IMR-90 (cell line): ENCODE measurements at regions not wholly inside any gene's neighbourhood (a gene's known extent, or its start where the extent isn't known, plus 50 kb on each side); places are given as distances from the start of the nearest gene placed in this dataset.

Source experiments
- ATAC-seq: fragments of 200-7000 bp; cut with Tn5 transposase; 2 replicates; pipeline ENCODE4 v1.9.1; 2020; ENCODE audit warnings: low read depth, mild to moderate bottlenecking, moderate library complexity
- BruUV-seq: library from RNA; stranded (reverse); fragments of 400-500 nt; replicated peaks from 2 replicates; lab custom pipeline; 2021; lab: Mats Ljungman, UMichigan
- CTCF ChIA-PET: fragments of 300-600 bp; formaldehyde crosslinking; extraction: SDS; loops from one replicate; lab custom pipeline; 2021; ENCODE audit warnings: antibody characterized with exemption; lab: Yijun Ruan, JAX
- POLR2A ChIA-PET: fragments of 300-600 bp; sonication (Branson Sonifier 250); formaldehyde crosslinking; loops from one replicate; lab custom pipeline; 2022; ENCODE audit warnings: antibody characterized with exemption; ENCODE audit not compliant: unreplicated experiment; lab: Charles Lee
- DNase-seq: peaks from one replicate; pipeline ENCODE4 v3.0.0; 2013
- H2AFZ ChIP-seq: replicated peaks from 2 replicates; pipeline ENCODE3; 2013; ENCODE audit warnings: low read length, mild to moderate bottlenecking; ENCODE audit not compliant: poor library complexity
- H2AK5ac ChIP-seq: 2 replicates; pipeline ENCODE4 v1.6.1; 2013; ENCODE audit warnings: low read depth, low read length, inconsistent platforms
- H2AK9ac ChIP-seq: replicated peaks from 2 replicates; pipeline ENCODE3; 2013; ENCODE audit warnings: mild to moderate bottlenecking, low read depth, low read length, moderate library complexity; ENCODE audit not compliant: poor library complexity
- H2BK120ac ChIP-seq: 2 replicates; pipeline ENCODE4 v1.6.1; 2013; ENCODE audit warnings: low read depth, low read length, inconsistent platforms
- H2BK15ac ChIP-seq: 3 replicates; pipeline ENCODE4 v1.6.1; 2013; ENCODE audit warnings: low read depth, low read length, inconsistent platforms
- H2BK20ac ChIP-seq: 2 replicates; pipeline ENCODE4 v1.6.1; 2013; ENCODE audit warnings: low read depth, mild to moderate bottlenecking, inconsistent platforms, low read length, moderate library complexity
- H2BK5ac ChIP-seq: 2 replicates; pipeline ENCODE4 v1.6.1; 2013; ENCODE audit warnings: mild to moderate bottlenecking, low read depth, low read length, inconsistent platforms; ENCODE audit not compliant: poor library complexity, severe bottlenecking
- H3K14ac ChIP-seq: replicated peaks from 2 replicates; pipeline ENCODE4 v1.6.1; 2013; ENCODE audit warnings: low read depth, low read length, inconsistent platforms
- H3K18ac ChIP-seq: 2 replicates; pipeline ENCODE4 v1.6.1; 2013; ENCODE audit warnings: low read depth, low read length, control low read depth
- H3K23ac ChIP-seq: 2 replicates; pipeline ENCODE4 v1.6.1; 2013; ENCODE audit warnings: low read depth, low read length, inconsistent platforms
- H3K27ac ChIP-seq: 2 replicates; pipeline ENCODE4 v1.5.1; 2013; ENCODE audit warnings: mild to moderate bottlenecking, control low read depth, low read length; ENCODE audit not compliant: insufficient read depth
- H3K27me3 ChIP-seq: 2 replicates; pipeline ENCODE4 v1.6.1; 2013; ENCODE audit warnings: low read length; ENCODE audit not compliant: control insufficient read depth, insufficient read depth
- H3K36me3 ChIP-seq: 2 replicates; pipeline ENCODE4 v1.6.1; 2013; ENCODE audit warnings: low read length, mixed read lengths; ENCODE audit not compliant: control insufficient read depth, insufficient read depth
- H3K4ac ChIP-seq: 2 replicates; pipeline ENCODE4 v1.6.1; 2013; ENCODE audit warnings: low read depth, low read length, inconsistent platforms
- H3K4me1 ChIP-seq: 2 replicates; pipeline ENCODE4 v1.6.1; 2013; ENCODE audit warnings: low read length, mixed read lengths; ENCODE audit not compliant: control insufficient read depth, insufficient read depth
- H3K4me2 ChIP-seq: 2 replicates; pipeline ENCODE4 v1.6.1; 2013; ENCODE audit warnings: low read depth, mild to moderate bottlenecking, control low read depth, low read length, moderate library complexity
- H3K4me3 ChIP-seq: 2 replicates; pipeline ENCODE4 v1.5.1; 2013; ENCODE audit warnings: low read depth, mild to moderate bottlenecking, control low read depth, low read length, moderate library complexity; ENCODE audit not compliant: insufficient read depth
- H3K56ac ChIP-seq: 2 replicates; pipeline ENCODE4 v1.6.1; 2013; ENCODE audit warnings: low read length, inconsistent platforms; ENCODE audit not compliant: insufficient read depth; ENCODE audit errors: extremely low read depth
- H3K79me1 ChIP-seq, 2 experiments: 2 replicates each; pipeline ENCODE4 v1.6.1; 2013; ENCODE audit warnings: low read length in 2 of 2, inconsistent platforms in 1 of 2, low read depth in 1 of 2
- H3K9ac ChIP-seq: 2 replicates; pipeline ENCODE4 v1.6.1; 2013; ENCODE audit warnings: low read depth, low read length, control low read depth
- H3K9me1 ChIP-seq: 2 replicates; pipeline ENCODE4 v1.6.1; 2013; ENCODE audit warnings: low read length, inconsistent platforms; ENCODE audit not compliant: insufficient read depth
- H3K9me3 ChIP-seq: 2 replicates; pipeline ENCODE4 v1.6.1; 2013; ENCODE audit warnings: low read length; ENCODE audit not compliant: control insufficient read depth, insufficient read depth
- H4K20me1 ChIP-seq: 2 replicates; pipeline ENCODE4 v1.6.1; 2013; ENCODE audit warnings: low read length, inconsistent platforms; ENCODE audit not compliant: insufficient read depth
- H4K5ac ChIP-seq: 2 replicates; pipeline ENCODE4 v1.6.1; 2013; ENCODE audit warnings: mild to moderate bottlenecking, low read depth, low read length, control low read depth
- H4K8ac ChIP-seq, 2 experiments: 2 replicates each; pipeline ENCODE4 v1.6.1; 2013; ENCODE audit warnings: low read depth in 2 of 2, low read length in 2 of 2, control low read depth in 1 of 2, inconsistent platforms in 1 of 2
- H4K91ac ChIP-seq: 2 replicates; pipeline ENCODE4 v1.6.1; 2013; ENCODE audit warnings: low read depth, low read length, inconsistent platforms; ENCODE audit not compliant: insufficient read depth
- CHD1 ChIP-seq: IDR thresholded peaks from 2 replicates; pipeline ENCODE4 v1.6.1; 2012; ENCODE audit warnings: low read depth, low read length, improper control_type of control experiment
- CTCF ChIP-seq: conservative IDR thresholded peaks from 2 replicates; pipeline ENCODE4 v1.5.1; 2012; ENCODE audit warnings: mild to moderate bottlenecking, low read depth, low read length, improper control_type of control experiment
- FOS ChIP-seq: fragments of 150-350 bp; IDR thresholded peaks from 2 replicates; pipeline ENCODE4 v1.6.1; 2016; ENCODE audit warnings: low read depth, low read length
- MAFK ChIP-seq: IDR thresholded peaks from 2 replicates; pipeline ENCODE4 v1.6.1; 2012; ENCODE audit warnings: low read depth, low read length, improper control_type of control experiment
- MXI1 ChIP-seq: IDR thresholded peaks from 2 replicates; pipeline ENCODE4 v1.6.1; 2012; ENCODE audit warnings: low read depth, mild to moderate bottlenecking, low read length, moderate library complexity, borderline replicate concordance
- NFE2L2 ChIP-seq: fragments of 150-350 bp; IDR thresholded peaks from 2 replicates; pipeline ENCODE4 v1.6.1; 2016; ENCODE audit warnings: low read depth, mild to moderate bottlenecking, low read length
- POLR2A ChIP-seq: IDR thresholded peaks from 2 replicates; pipeline ENCODE4 v1.6.1; 2012; ENCODE audit warnings: mild to moderate bottlenecking, low read depth, low read length
- RAD21 ChIP-seq: IDR thresholded peaks from 2 replicates; pipeline ENCODE4 v1.6.1; 2012; ENCODE audit warnings: low read length, improper control_type of control experiment
- SMC3 ChIP-seq: fragments of 150-350 bp; IDR thresholded peaks from 2 replicates; pipeline ENCODE4 v1.6.1; 2016; ENCODE audit warnings: low read depth, mild to moderate bottlenecking, antibody characterized with exemption, low read length, moderate library complexity
- WGBS, 2 experiments: methylation state at CpG; one replicate each; pipeline versions ENCODE4 v1.1.5 to v1.1.7; 2013; ENCODE audit warnings: missing lambda C conversion rate in 2 of 2; ENCODE audit not compliant: insufficient read length in 1 of 2; ENCODE audit errors: extremely low coverage in 2 of 2; 5-methylcytosine and 5-hydroxymethylcytosine counted together
- dilution Hi-C: fragments of 300-500 bp; cut with HindIII; formaldehyde crosslinking; loops from one replicate; pipeline ENCODE4 v1.14.3; 2018; ENCODE audit warnings: low sequenced_read_pairs; ENCODE audit not compliant: unreplicated experiment
- in situ Hi-C: fragments of 300-500 bp; cut with MboI; formaldehyde crosslinking; loops from 3 replicates; pipeline ENCODE4 v1.14.3; 2019; ENCODE audit warnings: low sequenced_read_pairs, inconsistent platforms, mixed read lengths
- intact Hi-C: fragments of 100-400 bp; cut with micrococcal nuclease; formaldehyde crosslinking; loops from 2 replicates; pipeline ENCODE4 v1.10.0; 2022

DNA sequence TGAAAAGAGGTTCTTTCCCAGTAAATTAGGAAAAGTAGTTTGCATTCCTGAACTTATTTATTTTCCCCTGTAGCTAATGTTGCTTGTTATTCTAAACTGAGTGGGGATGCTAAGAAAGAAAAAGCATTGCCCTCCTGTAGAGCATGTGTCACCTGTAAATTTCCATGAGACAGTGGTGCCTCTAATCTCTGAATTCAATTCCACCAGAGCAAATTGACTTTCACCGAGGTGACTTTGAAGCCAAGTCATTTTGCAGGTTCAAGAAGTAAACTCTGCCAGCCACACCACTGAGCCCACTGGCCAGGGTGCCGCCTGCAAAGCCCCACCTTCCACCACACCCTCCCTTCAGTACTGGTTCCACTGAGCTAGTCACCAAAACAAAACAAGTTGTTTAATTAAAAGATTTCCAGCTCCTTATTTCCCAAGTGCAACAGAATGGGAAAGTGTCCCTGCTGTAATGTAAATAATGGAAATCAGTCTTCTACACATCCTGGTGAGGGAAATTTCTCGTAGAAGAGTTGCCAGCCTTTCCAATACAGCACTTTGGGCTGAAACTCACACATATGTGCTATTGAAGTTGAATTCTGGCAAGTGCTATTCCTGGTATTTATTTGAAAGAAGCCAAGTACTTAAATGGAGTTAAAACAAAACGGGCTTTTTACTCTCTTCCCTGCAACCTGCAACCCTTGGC is 254.8 kb downstream of the RNF152 start:
- Histone ChIP-seq H2BK20ac (no peak overlapping the region), H3K14ac (no peak overlapping the region), H3K23ac (no peak overlapping the region), H3K9ac (no peak overlapping the region), H3K27ac (no peak overlapping the region), H3K56ac (no peak overlapping the region), H2AK9ac (no peak overlapping the region), H2BK15ac (no peak overlapping the region), H3K4me1 (peaks cover 14% of the 10 kb centered on the region; the same call in 1 of the 2 replicates), H2AFZ (no peak overlapping the region), H3K4me3 (no peak overlapping the region), H2BK5ac (no peak overlapping the region), H3K79me1 (no peaks in the 10 kb centered on the region), H3K36me3 (no peaks in the 10 kb centered on the region), H3K4ac (no peak overlapping the region), H4K91ac (no peak overlapping the region), H3K18ac (no peak overlapping the region), H4K8ac (no peak overlapping the region), H2AK5ac (no peak overlapping the region), H2BK120ac (no peak overlapping the region), H3K4me2 (no peak overlapping the region), H3K9me1 (no peaks in the 10 kb centered on the region), H3K27me3 (no peaks in the 10 kb centered on the region), H4K5ac (no peak overlapping the region), H4K20me1 (no peaks in the 10 kb centered on the region), H3K9me3 (no peaks in the 10 kb centered on the region)
- no CpG with 5 or more reads among the region's 4 CpGs for WGBS, 2 experiments
- DNase-seq (no peak), ATAC-seq (no peak)
- BruUV-seq: no TSS peak
- intact Hi-C loops (loop anchor here (2.0 to 5.0 kb wide), 3 partner anchors 49 to 956 kb away; no protein-coding TSS in a partner anchor), in situ Hi-C loops (loop anchor here (10.0 kb wide), 1 partner anchor 497 kb away; no protein-coding TSS in a partner anchor), dilution Hi-C loops (no loop called here)
- ChIA-PET CTCF (no interaction called here), POLR2A (no interaction called here)
- no peak for TF ChIP-seq CTCF
- TF ChIP-seq POLR2A: no peak
- no peak for TF ChIP-seq FOS
- TF ChIP-seq MAFK: no peak
- no peak for TF ChIP-seq RAD21
- no peak for TF ChIP-seq MXI1
- TF ChIP-seq SMC3: no peak
- TF ChIP-seq NFE2L2: no peak
- no peak for TF ChIP-seq CHD1
